GM21447 (cell line): ENCODE measurements at regions not wholly inside any gene's neighbourhood (a gene's known extent, or its start where the extent isn't known, plus 50 kb on each side); places are given as distances from the start of the nearest gene placed in this dataset.

Experiments used
- ATAC-seq: cut with Tn5 transposase; IDR thresholded peaks from one replicate; pipeline ENCODE4 v1.9.1; 2021; ENCODE audit not compliant: unreplicated experiment

- ATAC-seq, result no peak
These were observed 143.1 kb downstream of the IFI44 start for GRCh38 chr1:78792756-78793155.

GRCh38 chr1:78797108-78797781 lies 147.6 kb downstream of the IFI44 start:
- ATAC-seq, result no peak

GRCh38 chr1:78799926-78800325 lies 150.3 kb downstream of the IFI44 start:
- ATAC-seq, result no peak

- no peak for ATAC-seq
These were observed 164.5 kb downstream of the IFI44 start for GRCh38 chr1:78814176-78814575.

GRCh38 chr1:78825561-78825960 lies 175.9 kb downstream of the IFI44 start:
- no peak for ATAC-seq

- ATAC-seq, result no peak
These were observed 176.9 kb downstream of the ADGRL4 start for GRCh38 chr1:78829644-78830043.

GRCh38 chr1:78830321-78830720 lies 176.2 kb downstream of the ADGRL4 start:
- ATAC-seq, result no peak

GRCh38 chr1:78831731-78832360 lies 174.7 kb downstream of the ADGRL4 start:
- ATAC-seq, result no peak

GRCh38 chr1:78833491-78833890 lies 173.0 kb downstream of the ADGRL4 start:
- no peak for ATAC-seq

GRCh38 chr1:78834201-78834741 lies 172.3 kb downstream of the ADGRL4 start:
- peak; percentile 42 for ATAC-seq

GRCh38 chr1:78836726-78837125 lies 169.8 kb downstream of the ADGRL4 start:
- no peak for ATAC-seq

GRCh38 chr1:78839704-78840277 lies 166.7 kb downstream of the ADGRL4 start:
- ATAC-seq, result no peak
